ENCODE measurements at regions not wholly inside any gene's neighbourhood (a gene's known extent, or its start where the extent isn't known, plus 50 kb on each side); places are given as distances from the start of the nearest gene placed in this dataset.

- DNase-seq (ENCODE audit: low read depth): no peak
Observed at GRCh38 chr9:26567976-26568375, 324.6 kb downstream of the CAAP1 start.

GRCh38 chr9:26566141-26566540 lies 326.5 kb downstream of the CAAP1 start:
- DNase-seq (ENCODE audit: low read depth): no peak

GRCh38 chr9:26565118-26565517 lies 327.5 kb downstream of the CAAP1 start:
- DNase-seq (ENCODE audit: low read depth): no peak

GRCh38 chr9:26562338-26562737 lies 330.3 kb downstream of the CAAP1 start:
- no peak for DNase-seq (ENCODE audit: low read depth)

- no peak for DNase-seq (ENCODE audit: low read depth)
Observed at GRCh38 chr9:26561928-26562327, 330.7 kb downstream of the CAAP1 start.

- no peak for DNase-seq (ENCODE audit: low read depth)
Observed at GRCh38 chr9:26559506-26559905, 333.1 kb downstream of the CAAP1 start.

- DNase-seq (ENCODE audit: low read depth): no peak
Observed at GRCh38 chr9:26551971-26552370, 340.6 kb downstream of the CAAP1 start.

- no peak for DNase-seq (ENCODE audit: low read depth)
Observed at GRCh38 chr9:26551451-26551850, 341.2 kb downstream of the CAAP1 start.

GRCh38 chr9:26548781-26549290 lies 343.8 kb downstream of the CAAP1 start:
- DNase-seq (ENCODE audit: low read depth): no peak

- no peak for DNase-seq (ENCODE audit: low read depth)
Observed at GRCh38 chr9:26539867-26540493, 352.6 kb downstream of the CAAP1 start.

- DNase-seq (ENCODE audit: low read depth): no peak
Observed at GRCh38 chr9:26537211-26537610, 355.4 kb downstream of the CAAP1 start.

GRCh38 chr9:26535151-26535550 lies 357.5 kb downstream of the CAAP1 start:
- no peak for DNase-seq (ENCODE audit: low read depth)

GRCh38 chr9:26530841-26531240 lies 361.8 kb downstream of the CAAP1 start:
- no peak for DNase-seq (ENCODE audit: low read depth)

GRCh38 chr9:26527931-26528330 lies 364.7 kb downstream of the CAAP1 start:
- DNase-seq (ENCODE audit: low read depth): no peak

GRCh38 chr9:26524267-26524666 lies 368.3 kb downstream of the CAAP1 start:
- DNase-seq (ENCODE audit: low read depth): no peak

GRCh38 chr9:26523577-26523976 lies 369.0 kb downstream of the CAAP1 start:
- DNase-seq (ENCODE audit: low read depth): no peak

- no peak for DNase-seq (ENCODE audit: low read depth)
Observed at GRCh38 chr9:26520141-26520540, 372.5 kb downstream of the CAAP1 start.

- no peak for DNase-seq (ENCODE audit: low read depth)
Observed at GRCh38 chr9:26516773-26517343, 375.7 kb downstream of the CAAP1 start.

GRCh38 chr9:26513730-26514129 lies 378.9 kb downstream of the CAAP1 start:
- DNase-seq (ENCODE audit: low read depth): no peak

GRCh38 chr9:26510137-26510536 lies 382.5 kb downstream of the CAAP1 start:
- DNase-seq (ENCODE audit: low read depth): no peak

- no peak for DNase-seq (ENCODE audit: low read depth)
Observed at GRCh38 chr9:26508897-26509296, 383.7 kb downstream of the CAAP1 start.

- DNase-seq (ENCODE audit: low read depth): no peak
Observed at GRCh38 chr9:26504057-26504456, 388.5 kb downstream of the CAAP1 start.

GRCh38 chr9:26502311-26502710 lies 390.3 kb downstream of the CAAP1 start:
- DNase-seq (ENCODE audit: low read depth): no peak

- DNase-seq (ENCODE audit: low read depth): no peak
Observed at GRCh38 chr9:26500471-26500870, 392.1 kb downstream of the CAAP1 start.

Data from forelimb muscle (tissue), 1 donor.